Epidermal melanocyte (primary cell): ENCODE measurements at regions not wholly inside any gene's neighbourhood (a gene's known extent, or its start where the extent isn't known, plus 50 kb on each side); places are given as distances from the start of the nearest gene placed in this dataset.
"Not testable (repeated sequence)": the region's sequence is repeated elsewhere in the genome, so short reads cannot be mapped to it uniquely, and the experiment has no call there.

Experiments
- DNase-seq: peaks from one replicate; pipeline ENCODE4 v3.0.0; 2011; ENCODE audit warnings: low spot score; ENCODE audit not compliant: insufficient read length

GRCh38 chr10:63077800-63078199 lies 55.3 kb upstream of the NRBF2 start:
- no peak for DNase-seq

DNA sequence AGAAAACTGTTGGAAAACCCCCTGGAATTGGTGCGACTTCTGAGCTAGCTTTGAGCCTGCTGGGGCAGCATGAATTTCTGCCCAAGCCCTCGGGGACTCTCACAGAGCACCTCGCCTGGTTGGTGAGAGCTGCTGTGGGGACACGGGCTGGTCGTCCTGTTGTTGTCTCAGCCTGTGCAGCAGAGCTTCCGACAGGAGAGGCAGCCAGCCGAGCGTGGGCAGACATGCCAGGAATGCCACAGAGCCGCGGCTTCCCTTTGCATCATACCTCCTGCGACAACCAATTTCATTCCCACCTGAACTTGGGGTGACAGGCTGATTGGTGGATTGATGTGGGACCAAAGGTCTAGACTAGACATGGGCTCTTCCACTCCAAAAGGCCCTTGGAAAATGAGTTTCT lies 60.2 kb upstream of the NRBF2 start:
- DNase-seq = no peak

DNA sequence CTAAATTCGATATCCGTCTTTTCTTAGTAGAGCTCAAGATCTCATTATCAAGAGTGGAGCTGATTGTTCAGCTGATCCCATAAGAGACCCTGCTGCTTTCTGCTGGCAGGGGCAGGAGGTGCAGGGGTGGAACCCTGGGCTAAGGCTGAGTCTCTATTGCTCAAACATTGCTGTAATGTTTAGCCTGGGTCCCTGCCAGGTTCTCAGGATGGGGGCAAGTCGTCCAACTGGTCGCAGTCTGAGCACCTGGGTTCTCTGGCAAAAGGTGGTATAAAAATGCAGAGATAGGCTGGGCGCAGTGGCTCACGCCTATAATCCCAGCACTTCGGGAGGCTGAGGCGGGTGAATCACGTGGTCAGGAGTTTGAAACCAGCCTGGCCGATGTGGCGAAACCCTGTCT lies 62.0 kb upstream of the NRBF2 start:
- DNase-seq = no peak

DNA sequence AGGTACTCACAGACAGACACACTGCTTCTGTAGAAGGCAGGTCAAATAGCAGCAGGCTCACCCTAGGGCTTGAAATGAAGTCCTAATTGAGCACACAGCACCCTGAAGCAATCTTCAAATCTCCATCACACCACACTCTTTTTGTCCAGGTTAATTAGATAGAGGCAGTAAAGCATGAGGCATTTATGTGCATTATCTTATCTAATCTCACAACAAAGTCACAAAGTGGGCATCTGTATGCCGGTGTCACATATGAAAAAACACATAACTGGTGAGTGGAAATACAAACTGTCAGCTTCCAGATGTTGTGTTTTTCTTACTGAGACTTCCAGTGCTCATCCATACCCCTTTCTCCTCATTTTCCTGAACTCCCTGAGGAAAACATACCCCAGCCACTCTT lies 63.8 kb upstream of the NRBF2 start:
- no peak for DNase-seq

DNA sequence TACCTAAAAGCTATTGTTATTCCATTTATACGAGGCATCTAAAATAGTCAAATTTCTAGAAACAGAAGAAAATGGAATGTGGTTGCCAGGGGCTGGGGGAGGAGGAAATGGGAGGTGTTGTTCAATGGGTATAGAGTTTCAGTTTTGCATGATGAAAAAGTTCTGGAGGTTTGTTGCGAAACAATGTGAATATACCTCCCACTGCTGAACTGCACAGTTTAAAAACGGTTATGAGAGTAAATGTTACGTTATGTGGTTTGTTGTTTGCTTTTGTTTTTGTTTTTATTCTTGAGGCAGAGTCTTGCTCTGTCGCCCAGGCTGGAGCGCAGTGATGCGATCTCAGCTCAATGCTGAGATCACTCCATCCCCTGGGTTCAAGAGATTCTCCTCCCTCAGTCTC lies 64.9 kb upstream of the NRBF2 start:
- DNase-seq = no peak

DNA sequence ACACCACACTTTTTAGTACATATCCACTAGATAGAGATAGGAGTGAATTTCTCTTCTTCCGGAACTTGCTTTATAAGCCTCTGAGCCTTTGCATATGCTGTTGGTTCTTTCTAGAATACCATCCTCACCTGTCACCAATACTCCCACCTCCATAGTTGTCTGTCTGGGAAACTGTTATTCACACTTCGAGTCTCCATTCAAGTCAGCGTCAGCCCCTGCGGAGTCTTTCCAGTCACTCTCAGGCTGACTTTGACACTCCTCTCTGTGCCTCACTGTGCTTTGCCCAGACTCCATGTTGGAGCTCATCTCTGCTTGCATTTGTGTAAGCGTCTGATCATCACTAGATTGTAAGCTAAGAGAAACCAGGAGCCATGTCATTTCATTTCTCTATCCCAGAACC lies 66.5 kb upstream of the NRBF2 start:
- no peak for DNase-seq

- no peak for DNase-seq
Observed at GRCh38 chr10:63064706-63065105, 68.4 kb upstream of the NRBF2 start.

- DNase-seq = peak; percentile 23
Observed at GRCh38 chr10:63058236-63058635, 74.9 kb upstream of the NRBF2 start.

GRCh38 chr10:63057509-63057908 lies 75.6 kb upstream of the NRBF2 start:
- no peak for DNase-seq

DNA sequence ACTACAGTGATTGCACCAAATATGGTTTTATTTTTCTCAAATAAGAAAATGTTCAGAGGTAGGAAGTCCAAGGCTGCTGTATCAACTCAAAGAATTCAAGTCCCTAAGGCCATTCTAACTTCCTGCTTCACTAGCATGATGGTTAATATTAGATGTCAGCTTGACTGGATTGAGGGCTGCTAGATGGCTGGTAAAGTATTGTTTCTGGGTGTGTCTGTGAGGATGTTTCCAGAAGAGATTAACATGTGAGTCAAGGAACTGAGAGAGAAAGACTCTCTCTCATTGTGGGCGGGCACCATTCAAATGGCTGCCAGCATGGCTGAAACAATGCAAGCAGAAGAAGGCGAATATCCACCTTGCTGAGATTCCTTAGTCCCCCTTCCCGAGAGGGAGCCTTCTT lies 77.4 kb upstream of the NRBF2 start:
- no peak for DNase-seq

DNA sequence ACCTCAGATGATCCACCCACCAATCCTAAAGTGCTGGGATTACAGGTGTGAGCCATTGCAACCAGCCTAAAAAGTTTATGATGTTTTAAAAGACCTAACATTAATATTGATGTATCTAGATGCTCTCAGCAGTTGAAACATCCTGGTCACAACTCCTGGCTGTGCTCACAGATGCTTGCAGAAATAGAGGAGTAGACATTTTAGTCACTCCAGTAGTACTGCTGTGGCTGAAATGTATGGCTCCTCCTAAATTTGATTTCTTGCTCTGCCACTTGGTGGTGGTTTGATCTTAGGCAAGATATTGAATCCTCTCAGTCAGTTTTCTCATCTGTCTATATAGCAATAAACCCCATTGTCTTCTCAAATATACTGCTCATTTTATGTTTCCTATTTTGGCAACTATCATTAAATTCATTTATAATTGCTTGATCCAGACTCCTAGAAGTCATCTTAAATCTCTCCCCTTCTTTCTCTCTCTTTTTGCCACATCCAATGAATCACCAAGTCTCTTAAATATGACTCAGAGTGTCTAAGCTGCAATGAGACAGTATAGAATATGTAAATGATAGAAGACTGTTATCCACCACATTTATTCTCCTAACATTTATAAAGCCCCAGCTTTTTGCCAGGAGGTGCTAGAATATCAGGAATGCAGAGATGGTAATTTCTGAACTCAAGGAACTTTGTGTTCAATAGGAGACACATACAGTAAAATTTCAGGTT lies 78.1 kb upstream of the NRBF2 start:
- no peak for DNase-seq

DNA sequence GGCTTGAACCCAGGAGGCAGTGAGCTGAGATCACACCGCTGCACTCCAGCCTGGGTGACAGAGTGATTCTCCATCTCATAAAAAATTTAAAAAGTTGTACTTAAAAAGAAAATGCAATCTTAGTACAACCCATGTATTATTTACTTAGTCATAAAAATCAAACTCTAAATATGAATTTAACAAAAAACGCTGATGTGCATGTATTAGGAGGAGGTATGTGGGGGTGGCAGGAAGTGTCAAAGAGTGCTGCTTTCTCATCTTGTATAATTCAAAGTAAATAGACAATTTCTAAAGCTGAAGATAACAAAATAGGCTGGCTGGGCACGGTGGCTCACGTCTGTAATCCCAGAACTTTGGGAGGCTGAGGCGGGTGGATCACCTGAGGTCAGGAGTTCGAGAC lies 81.0 kb upstream of the NRBF2 start:
- no peak for DNase-seq

GRCh38 chr10:63042256-63042655 lies 90.9 kb upstream of the NRBF2 start:
- DNase-seq = no peak

GRCh38 chr10:63033616-63034185 lies 99.4 kb upstream of the NRBF2 start:
- not testable (repeated sequence) for DNase-seq

- DNase-seq = no peak
Observed at GRCh38 chr10:63030536-63030935, 102.6 kb upstream of the NRBF2 start.

- no peak for DNase-seq
Observed at GRCh38 chr10:63027531-63027930, 105.6 kb upstream of the NRBF2 start.

DNA sequence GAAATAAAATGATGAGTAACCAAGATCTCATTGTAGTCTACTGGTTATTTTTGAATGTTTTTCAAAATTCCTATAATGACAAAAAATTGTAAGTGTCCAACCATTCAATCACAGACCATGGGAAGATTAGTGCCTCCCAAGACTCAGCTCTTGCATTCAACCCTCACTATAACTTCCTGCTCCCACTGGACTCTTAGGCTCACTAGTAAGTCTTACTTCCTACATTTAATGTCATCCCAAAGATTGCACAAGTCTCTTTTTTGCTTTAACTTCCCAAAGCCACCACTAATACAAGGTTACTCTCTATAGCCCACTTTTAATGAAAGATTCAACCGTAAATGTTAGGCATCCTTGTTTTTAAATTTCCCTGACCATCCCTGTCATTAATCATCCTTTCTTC lies 111.9 kb upstream of the NRBF2 start:
- DNase-seq = no peak

DNA sequence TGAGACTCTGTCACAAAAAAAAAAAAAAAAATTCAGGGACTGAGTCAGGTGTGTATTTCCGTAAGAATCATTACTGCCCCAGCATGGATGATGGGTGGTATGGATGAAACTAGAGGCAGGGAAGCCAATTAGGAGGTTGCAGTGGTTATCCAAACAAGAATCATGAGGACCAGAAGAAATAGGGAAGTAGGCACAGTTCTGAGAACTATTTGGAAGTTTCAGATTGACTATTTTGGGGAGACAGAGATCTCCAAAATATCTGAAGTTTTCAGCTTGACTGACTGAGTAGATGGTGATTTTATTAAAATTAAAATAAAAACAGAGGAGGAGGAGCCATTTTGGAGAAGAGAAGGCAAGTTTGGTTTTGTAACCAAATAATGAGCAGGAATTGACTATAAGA lies 119.4 kb upstream of the NRBF2 start:
- no peak for DNase-seq

DNA sequence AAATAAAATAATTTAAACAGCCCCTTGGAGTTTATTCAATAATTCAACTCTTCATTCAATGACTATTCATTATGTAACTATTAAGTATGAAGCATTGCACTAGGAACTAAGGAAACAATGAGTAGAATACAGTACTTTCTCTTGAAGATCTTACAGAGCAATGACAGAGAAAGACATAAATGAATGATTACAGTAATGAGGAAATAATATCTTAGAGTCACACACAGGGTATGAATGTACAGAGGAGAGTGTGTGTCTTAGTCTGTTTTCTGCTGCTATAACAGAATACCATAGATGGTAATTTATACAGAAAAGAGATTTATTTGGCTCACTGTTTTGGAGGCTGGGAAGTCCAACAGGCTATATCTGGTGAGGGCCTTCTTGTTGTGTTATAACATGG lies 120.5 kb upstream of the NRBF2 start:
- no peak for DNase-seq

DNA sequence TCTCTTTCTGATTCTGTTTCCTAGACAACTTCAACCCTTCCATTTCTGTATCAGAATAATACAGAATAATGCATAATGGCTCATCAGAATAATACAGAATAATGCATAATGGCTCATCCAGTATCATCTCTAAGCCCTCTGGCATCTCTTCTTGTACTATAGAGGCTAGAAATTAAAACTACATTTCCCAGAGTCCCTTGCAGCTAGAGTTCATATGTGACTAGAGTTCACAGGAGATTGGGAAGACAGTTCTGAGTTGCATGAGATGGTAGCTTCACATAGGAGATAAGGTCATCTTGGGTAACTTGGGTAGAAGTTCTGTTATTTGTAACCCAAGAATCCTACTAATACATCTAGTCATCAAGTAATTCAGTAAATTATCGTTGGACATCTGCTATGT lies 122.9 kb upstream of the NRBF2 start:
- DNase-seq = no peak

DNA sequence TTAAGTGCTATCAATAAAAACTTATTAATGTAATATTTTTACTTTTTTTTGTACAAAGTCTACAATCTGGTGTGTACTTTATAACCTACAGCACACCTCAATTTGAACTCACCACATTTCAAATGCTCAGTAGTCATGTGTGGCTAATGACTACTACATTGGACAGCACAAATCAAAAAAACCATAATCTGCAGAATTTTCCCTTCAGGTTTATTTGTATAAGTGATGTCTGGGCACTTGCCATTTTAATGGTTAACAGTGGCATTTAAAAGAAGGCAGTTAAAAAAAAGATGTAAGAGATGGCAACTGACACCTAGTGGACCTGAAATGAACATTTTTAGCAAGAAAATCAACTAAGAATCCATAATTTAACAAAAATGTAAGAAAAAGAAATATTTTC lies 124.6 kb upstream of the NRBF2 start:
- DNase-seq = no peak

DNA sequence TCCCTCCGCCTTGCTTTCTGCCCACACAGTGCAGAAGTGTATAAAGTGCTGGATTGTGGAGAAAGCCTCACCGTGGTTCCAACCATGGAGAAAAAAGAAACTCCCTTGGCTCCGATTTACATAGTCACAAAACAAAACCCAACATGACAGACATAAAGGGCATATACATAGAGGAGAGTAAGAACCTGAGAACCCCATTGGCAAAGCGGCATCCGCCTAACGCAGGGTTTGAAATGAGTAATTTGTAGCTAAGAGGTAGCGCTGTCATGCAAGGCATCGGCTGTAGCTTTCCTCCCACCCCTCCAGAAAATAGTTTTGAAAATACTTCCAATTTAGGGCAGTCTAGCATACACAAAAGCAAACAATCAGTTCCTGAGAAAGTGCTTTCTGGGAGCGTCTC lies 126.0 kb upstream of the NRBF2 start:
- DNase-seq = no peak

GRCh38 chr10:63005246-63005645 lies 127.9 kb upstream of the NRBF2 start:
- DNase-seq = peak; percentile 20
